ENCODE measurements at regions not wholly inside any gene's neighbourhood (a gene's known extent, or its start where the extent isn't known, plus 50 kb on each side); places are given as distances from the start of the nearest gene placed in this dataset.

DNA sequence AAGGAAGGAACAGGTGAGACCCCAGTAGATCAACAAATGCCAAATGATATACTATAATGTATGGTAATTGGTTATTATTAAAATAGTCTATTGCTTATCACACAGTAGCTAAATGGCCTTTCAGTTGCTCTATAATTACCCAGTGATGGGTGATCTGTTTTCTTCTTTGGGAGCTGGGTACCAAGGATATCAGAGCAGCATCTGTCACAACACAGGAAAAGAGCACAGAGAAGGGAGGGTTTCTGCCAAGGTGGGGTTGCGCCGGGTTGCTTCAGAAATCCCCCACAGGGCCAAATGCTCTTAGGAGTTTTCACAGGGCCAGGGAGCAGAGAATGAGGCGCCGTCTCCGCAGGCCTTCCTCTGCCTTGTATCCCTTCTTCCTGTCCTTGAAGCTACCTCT, 469.4 kb downstream of the INSC start:
- no peak for DNase-seq (ENCODE audit: low read depth)

DNA sequence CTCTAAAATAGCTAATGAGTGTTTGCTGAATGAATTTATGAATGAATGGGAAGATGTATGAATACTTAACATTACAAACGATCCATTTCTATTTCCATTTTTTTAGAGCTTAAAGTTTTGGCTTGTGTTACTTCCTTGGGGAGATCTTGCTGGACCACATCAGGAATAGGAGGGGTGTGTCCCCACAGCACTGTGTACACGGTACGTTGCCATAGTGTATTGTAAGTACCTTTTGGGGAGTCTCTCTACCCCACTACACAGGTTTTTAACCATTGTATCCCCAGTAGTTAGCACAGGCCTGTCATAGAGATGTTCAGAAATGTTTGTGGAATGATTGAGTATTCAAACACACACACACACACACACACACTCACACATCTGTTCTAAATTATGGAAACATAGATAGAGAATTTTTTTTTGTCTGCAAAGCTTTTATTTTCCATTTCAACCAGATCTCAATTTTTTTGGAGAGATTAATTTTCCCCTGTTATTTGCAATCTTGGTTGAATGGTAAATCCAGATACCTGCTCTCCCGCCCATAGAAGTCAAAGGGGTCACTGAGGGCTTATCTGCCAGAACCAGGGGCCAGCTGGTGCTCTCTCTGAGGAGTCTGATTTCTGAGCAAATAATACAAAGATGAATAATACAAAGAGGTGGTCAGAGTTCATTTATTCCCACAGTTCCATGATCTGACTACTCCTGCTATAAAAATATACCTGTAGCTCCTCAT, 471.0 kb downstream of the INSC start:
- DNase-seq (ENCODE audit: low read depth): no peak

DNA sequence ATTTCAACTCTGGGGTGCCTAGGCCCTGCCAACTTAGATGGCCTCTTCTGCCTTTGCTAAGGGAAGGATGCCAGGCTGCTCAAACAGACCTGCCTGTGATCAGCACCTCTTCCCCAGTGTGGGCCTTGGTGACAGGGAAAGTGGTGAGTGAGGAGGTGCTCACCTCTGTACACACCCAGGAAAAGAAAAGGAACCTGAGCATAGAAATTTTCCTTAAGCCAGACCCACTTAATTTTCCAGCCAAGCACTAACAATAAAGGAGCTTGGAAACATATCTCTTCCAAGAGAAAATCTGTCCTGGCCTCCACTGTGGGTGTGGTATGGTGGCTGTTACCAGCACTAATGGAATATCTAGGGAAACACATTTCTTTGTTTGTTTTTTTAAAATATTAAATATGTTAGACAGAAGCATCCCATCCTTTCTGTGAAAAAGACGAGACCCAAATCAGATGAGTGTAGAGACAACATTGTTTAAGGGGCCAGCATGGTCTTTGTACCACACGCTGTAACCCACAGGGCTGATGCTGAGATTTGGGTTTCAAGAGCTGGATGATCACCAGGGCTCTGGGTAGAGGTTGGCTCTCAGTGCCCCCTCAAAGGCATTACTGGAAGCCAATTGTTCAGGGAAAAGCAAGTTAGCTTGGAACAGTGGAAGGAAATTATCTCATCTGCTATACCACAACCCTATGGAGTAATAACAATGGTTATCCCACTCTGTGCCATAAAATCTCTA, 472.2 kb downstream of the INSC start:
- no peak for DNase-seq (ENCODE audit: low read depth)

- DNase-seq (ENCODE audit: low read depth): no peak
These were observed 474.4 kb downstream of the INSC start for GRCh38 chr11:15589070-15589626.

GRCh38 chr11:15590132-15590531, 475.4 kb downstream of the INSC start:
- no peak for DNase-seq (ENCODE audit: low read depth)

DNA sequence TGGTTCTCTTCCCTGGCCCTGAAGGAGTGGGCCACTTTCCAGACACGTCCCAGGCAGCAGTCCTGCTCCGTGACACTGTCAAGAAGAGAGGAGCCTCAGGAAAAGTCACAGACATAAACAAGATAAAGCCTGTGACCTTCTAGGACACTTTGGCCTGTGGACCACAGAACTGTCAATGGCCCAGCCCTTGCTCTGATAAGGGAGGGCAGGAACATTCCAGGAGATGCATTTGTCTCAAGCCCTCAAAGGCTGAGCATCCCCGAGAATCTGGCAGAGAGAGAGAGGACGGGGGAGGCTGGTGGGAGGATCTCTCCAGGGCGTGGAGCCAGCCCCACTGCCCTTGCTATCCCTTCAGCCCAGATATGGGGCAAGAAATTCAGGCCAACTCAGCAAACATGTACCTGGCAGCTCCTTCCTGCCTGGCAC, 476.4 kb downstream of the INSC start:
- DNase-seq (ENCODE audit: low read depth): no peak

GRCh38 chr11:15594607-15595006, 479.9 kb downstream of the INSC start:
- DNase-seq (ENCODE audit: low read depth): no peak

DNA sequence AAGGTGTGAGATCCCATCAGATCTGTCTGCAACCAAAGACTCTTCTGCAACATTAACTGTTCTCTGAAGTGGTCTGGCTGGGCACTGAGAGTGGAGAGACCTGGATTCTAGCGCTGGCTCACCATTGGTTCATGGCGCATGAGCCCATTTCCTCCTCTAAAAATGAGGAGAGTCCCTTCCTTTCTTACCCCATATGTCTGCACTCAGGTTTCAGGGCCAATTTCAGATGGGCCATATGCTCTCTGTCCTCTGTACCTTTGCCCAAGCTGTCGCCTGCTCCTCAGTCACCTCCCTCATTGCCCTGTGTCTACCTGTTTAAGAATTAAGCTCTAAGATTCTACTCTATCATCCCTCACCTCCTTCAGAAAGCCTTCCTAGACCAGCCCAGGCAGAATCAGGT, 484.7 kb downstream of the INSC start:
- DNase-seq (ENCODE audit: low read depth): no peak

DNA sequence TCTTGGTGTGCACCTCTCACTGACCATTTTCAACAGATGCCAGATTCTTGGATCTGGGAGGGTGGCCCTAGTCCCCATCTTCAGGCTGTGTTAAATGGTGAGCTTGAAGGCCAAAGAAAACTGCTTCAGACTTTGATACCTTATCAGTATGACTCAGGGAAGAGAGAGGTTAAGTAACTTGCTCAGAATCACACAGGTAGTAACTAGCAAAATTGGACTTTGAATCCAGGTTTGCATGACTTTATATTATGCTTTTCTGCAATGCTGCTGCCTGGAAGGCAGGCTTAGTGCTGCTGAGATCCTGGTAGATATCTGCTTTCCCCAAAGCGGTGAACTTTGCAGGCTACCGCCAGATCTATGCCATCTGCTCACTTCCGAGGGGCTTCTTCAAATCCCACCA, 487.3 kb downstream of the INSC start:
- DNase-seq (ENCODE audit: low read depth): no peak

DNA sequence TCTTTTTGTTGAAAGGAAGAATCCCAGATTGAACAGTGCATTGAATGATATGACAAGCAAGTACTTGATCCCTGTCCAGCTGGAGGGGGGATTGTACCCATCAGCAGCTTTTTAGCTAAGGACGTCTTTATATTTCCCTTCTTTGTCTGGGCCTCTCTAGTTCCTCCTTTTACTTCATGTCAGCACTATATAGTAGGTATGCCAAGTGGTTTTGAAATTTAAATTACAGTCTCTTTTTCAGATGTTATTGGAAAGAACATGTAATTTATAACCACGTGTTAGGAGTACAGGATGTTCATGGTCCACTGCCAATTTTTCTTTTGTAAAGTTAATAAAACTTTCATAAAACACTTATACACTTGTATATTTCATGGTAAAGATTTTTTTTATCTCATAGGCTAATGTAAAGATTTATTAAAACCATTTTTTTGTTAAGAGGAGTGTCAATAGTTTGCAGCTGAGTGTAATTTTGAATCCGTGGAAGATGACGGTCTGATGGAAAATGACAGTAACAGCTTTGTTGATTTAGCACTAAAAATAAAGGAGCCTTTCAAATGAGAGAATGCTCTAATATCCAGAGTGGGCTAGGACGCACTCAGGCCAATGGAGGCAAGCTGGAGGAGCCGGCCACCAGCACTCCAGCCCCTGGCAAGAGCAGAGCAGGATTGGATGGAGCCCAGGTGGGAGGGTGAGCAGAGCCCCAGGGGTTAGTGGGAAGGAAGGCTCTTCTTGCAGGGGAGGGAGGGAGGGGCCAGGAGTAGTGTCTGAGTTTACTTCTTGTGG, 488.3 kb downstream of the INSC start:
- no peak for DNase-seq (ENCODE audit: low read depth)

GRCh38 chr11:15605094-15605493, 490.4 kb downstream of the INSC start:
- no peak for DNase-seq (ENCODE audit: low read depth)

- DNase-seq (ENCODE audit: low read depth): no peak
These were observed 492.8 kb downstream of the INSC start for GRCh38 chr11:15607361-15608036.

DNA sequence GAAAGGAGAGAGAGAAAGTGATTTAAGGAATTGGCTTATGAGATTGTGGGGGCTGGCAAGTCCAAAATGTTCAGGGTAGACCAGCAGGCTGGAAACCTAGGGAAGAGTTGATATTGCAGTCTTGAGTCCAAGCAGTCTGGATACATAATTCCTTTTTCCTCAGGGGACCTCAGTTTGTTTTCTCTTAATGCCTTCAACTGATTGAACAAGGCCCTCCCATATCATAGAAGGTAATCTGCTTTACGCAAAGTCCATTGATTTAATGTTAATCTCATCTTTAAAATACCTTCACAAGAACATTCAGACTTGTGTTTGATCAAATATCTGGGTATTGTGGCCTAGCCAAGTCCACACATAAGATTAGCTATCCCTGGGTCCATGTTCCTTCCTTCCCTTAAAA, 494.7 kb downstream of the INSC start:
- DNase-seq (ENCODE audit: low read depth): no peak

GRCh38 chr11:15610881-15611280, 496.2 kb downstream of the INSC start:
- no peak for DNase-seq (ENCODE audit: low read depth)

DNA sequence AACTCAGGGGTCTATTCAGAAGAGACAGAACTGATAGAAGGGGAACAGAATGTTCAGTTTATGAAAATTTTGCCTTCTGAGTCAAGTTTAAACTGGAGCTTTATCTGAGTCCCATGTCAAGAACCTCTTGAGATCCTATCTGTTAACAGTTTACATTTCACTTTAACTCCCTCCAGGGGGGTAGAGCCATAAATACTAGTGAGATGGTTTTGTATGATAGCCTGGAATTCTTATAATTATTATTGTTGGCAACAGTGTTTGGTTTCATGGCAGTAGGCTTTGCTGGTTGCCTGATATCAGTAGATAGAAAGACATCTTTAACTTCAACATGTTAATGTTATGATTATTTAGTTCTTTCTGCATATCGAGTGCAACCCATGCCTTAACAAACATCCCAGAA, 498.5 kb downstream of the INSC start:
- no peak for DNase-seq (ENCODE audit: low read depth)

DNA sequence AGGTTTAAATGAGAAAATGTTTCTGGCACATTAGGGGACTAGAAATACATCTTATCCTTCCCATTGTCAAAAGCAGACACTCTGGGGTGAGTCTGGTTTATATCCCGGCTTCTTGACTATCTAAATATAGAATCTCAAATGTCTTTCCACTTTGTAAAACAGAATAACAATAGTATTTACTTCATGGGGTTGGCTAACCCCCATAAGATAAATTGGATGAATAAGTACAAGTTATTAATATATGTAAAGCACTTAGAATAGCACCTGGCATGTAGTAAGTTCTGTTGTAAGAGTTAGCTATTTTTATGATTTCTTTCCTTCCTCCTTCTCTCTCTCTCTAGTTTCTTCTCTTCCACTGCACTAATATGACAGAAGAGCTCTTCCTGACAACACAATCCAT, 499.1 kb downstream of the INSC start:
- no peak for DNase-seq (ENCODE audit: low read depth)

DNA sequence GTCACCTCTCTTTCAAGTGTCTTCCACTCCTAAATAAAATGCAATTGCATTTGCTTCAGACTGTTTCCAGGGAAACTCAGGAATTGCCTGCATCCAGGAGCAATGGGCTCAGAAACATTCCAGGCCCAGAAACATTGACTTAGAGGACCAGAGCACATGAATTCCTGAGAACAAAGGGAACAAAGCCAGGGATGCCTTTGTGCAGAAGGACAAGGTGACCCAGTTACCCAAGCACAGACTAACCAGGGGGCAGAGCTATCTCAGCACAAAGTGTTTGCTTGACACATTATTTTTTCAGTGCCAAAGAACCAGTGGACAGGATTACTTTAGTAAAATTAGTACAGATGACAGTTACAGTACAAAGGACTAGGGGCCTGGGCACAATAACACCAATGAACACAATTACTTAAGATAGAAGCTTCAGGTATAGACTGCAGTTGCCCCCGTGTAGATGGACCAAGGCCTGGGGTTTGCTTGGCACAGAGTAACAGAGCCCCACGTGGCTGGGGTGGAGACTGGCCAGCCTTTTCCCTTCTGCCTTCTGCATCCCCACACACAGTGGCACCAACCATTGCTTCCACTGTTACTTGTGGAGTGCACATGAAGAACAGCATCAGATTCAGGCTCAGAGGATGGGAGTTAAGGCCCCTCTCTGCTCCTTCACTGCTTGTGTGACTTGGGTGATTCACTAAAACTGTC, 500.8 kb downstream of the INSC start:
- DNase-seq (ENCODE audit: low read depth): no peak

DNA sequence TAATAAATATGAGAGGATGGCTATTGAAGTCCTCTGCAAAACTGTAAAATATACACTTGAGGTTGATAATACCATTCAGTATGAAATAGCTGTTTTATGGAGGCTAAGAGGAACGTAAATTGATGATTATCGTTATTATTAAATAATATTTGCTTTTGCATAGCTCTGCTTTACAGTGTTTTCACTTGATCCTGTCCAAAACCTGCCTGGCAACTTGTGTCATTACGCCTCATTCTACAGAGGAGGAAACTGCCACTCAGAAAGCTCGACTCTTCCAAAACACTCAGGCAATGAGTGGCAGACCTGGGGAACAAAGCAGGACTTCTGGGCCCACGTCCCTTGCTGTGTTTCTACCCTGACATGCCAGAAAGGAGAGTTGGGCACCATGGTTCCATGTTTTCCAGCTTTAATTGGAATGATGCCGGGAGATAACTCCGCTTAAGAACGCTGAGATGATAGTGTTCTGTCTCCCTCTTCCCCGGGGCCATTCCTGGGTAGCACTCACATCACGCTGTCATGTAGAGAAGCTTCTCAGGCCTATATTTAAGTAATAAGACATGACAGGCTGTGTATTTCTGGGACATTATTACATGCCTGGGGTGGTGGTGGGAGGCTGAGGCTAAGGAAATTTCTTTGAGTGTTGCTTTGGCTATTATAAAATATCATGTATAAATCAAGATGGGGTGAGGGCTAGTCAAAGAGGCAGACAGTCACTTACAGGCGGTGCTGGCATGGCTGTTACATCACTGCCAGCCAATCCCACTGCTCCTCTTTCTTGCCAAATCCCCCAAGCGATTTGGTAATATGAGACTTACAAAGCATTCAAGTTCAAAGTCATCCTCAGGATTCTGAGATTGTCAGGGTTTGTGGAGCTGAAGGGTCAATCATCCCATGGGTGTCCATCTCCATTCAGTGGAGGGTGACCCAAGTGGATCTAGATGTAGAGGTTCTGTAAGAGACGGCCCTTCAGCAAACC, 501.7 kb downstream of the INSC start:
- DNase-seq (ENCODE audit: low read depth): no peak

DNA sequence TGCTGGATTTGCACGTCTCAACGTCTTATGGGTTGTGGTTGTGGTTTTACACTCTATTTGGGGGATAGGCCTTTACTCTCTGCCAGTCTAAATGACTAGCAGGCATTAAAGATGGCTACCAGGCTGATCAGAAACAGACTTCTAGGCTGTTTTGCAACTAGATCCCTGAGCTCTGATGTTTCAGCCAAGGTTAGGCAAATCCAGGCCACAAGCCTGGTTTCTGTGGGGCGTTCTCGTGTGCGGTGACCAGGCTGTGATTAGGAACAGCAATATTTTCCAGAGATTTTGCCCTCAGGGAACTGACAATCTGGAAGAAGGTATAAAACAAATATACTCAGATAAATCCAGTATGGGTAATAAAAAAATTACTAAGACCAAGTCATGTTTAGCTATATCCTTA, 502.4 kb downstream of the INSC start:
- no peak for DNase-seq (ENCODE audit: low read depth)

DNA sequence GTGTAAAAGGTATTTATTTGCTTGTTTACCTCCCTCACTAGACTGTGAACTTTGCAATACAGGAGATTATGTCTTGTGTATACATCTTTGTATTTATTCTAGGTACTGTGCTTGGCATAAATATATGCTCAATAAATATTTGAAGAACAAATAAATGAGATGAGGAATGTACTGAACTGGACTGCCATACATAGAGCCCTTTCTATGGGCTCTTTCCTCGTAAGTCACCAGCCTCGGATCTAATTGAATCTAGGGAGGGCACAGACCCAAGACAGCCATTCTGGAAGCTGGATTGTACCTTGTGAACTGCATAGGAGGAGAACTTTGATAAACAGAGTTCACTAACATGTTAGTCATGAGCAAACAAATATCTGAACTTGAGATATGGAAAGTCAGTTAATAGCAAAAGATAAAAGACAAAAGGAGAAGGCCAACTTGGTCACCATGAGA, 503.9 kb downstream of the INSC start:
- DNase-seq (ENCODE audit: low read depth): no peak

All from stimulated activated CD8-positive, alpha-beta memory T cell treated with anti-CD3 and anti-CD28 coated beads, Interleukin-7, amount 100 ng/mL, for 24 hours (primary cell).